B cell (primary cell): ENCODE measurements at regions not wholly inside any gene's neighbourhood (a gene's known extent, or its start where the extent isn't known, plus 50 kb on each side); places are given as distances from the start of the nearest gene placed in this dataset.

Source experiments
- ATAC-seq: fragments of 200-7000 bp; cut with Tn5 transposase; one replicate; pipeline ENCODE4 v1.10.0; 2021; ENCODE audit warnings: low read depth, mild to moderate bottlenecking, moderate number of reproducible peaks, moderate library complexity
- CTCF ChIA-PET: fragments of 350-600 bp; sonication (Branson Sonifier 250); formaldehyde crosslinking; loops from one replicate; lab custom pipeline; 2021; ENCODE audit warnings: antibody characterized with exemption, inconsistent platforms; lab: Charles Lee
- POLR2A ChIA-PET: fragments of 350-600 bp; sonication (Branson Sonifier 250); formaldehyde crosslinking; loops from one replicate; lab custom pipeline; 2021; ENCODE audit warnings: antibody characterized with exemption; lab: Charles Lee
- DNase-seq: peaks from one replicate; pipeline ENCODE4 v3.0.0; 2013
- H2AFZ ChIP-seq: 2 replicates; pipeline ENCODE4 v1.6.1; 2012; ENCODE audit warnings: mild to moderate bottlenecking, low read depth, low read length; ENCODE audit not compliant: insufficient read depth, poor library complexity, severe bottlenecking
- H3K27ac ChIP-seq, 2 donors: 1 replicate in 1 of 2; 2 replicates in 1 of 2; pipeline ENCODE4 v1.5.1; 2012 to 2013; ENCODE audit warnings: low read length in 2 of 2, mild to moderate bottlenecking in 2 of 2, moderate library complexity in 1 of 2
- H3K27me3 ChIP-seq, 4 experiments: fragments of 200-600 bp in 1 of 4; sonication (generic) in 1 of 4; replicated peaks in 1 of 4; 1 replicate in 2 of 4; 2 replicates in 2 of 4; pipeline versions ENCODE4 v1.6.1 to v1.7.0; 2013 to 2016; ENCODE audit warnings: low read length in 3 of 4, mild to moderate bottlenecking in 2 of 4, mixed read lengths in 1 of 4, moderate library complexity in 1 of 4; ENCODE audit not compliant: insufficient read depth in 4 of 4, control insufficient read depth in 3 of 4; ENCODE audit errors: control extremely low read depth in 1 of 4
- H3K36me3 ChIP-seq, 2 experiments: replicated peaks in 1 of 2; 1 replicate in 1 of 2; 2 replicates in 1 of 2; pipeline versions ENCODE4 v1.6.1 to v1.7.1; 2013; ENCODE audit warnings: low read length in 1 of 2; ENCODE audit not compliant: insufficient read depth in 2 of 2, control insufficient read depth in 1 of 2; ENCODE audit errors: control extremely low read depth in 1 of 2, extremely low read depth in 1 of 2
- H3K4me1 ChIP-seq, 2 donors: fragments of 200-600 bp in 1 of 2; sonication (generic) in 1 of 2; 1 replicate in 1 of 2; 2 replicates in 1 of 2; pipeline versions ENCODE4 v1.5.1 to v1.6.1; 2013 to 2017; ENCODE audit warnings: low read length in 2 of 2; ENCODE audit not compliant: control insufficient read depth in 2 of 2, insufficient read depth in 2 of 2
- H3K4me2 ChIP-seq: replicated peaks from 2 replicates; pipeline ENCODE3; 2012; ENCODE audit warnings: mild to moderate bottlenecking, low read depth, low read length; ENCODE audit not compliant: poor library complexity, severe bottlenecking
- H3K4me3 ChIP-seq, 5 experiments: fragments of 200-600 bp in 1 of 5; sonication (generic) in 1 of 5; 1 replicate in 3 of 5; 2 replicates in 2 of 5; pipeline versions ENCODE4 v1.5.1 to v1.7.0; 2011 to 2016; ENCODE audit warnings: low read length in 4 of 5, mild to moderate bottlenecking in 4 of 5, low read depth in 2 of 5, control low read depth in 1 of 5, moderate library complexity in 1 of 5; ENCODE audit not compliant: insufficient read depth in 1 of 5; ENCODE audit errors: control extremely low read depth in 1 of 5, extremely low read depth in 1 of 5
- H3K79me2 ChIP-seq: fragments of 200-600 bp; sonication (generic); one replicate; pipeline ENCODE4 v1.6.0; 2016; ENCODE audit warnings: low read length; ENCODE audit not compliant: control insufficient read depth, insufficient read depth
- H3K9ac ChIP-seq: fragments of 200-600 bp; sonication (generic); 2 replicates; pipeline ENCODE4 v1.6.1; 2017; ENCODE audit warnings: mild to moderate bottlenecking, low read length, moderate library complexity
- H3K9me3 ChIP-seq, 3 donors: one replicate each; pipeline versions ENCODE4 v1.6.1 to v1.7.1; 2013; ENCODE audit warnings: low read length in 2 of 3; ENCODE audit not compliant: control insufficient read depth in 2 of 3, insufficient read depth in 1 of 3; ENCODE audit errors: control extremely low read depth in 1 of 3
- H4K20me1 ChIP-seq: 2 replicates; pipeline ENCODE4 v1.6.0; 2012; ENCODE audit warnings: mild to moderate bottlenecking, low read length; ENCODE audit not compliant: insufficient read depth, control insufficient read depth, poor library complexity, severe bottlenecking
- H3K27ac Mint-ChIP-seq: one replicate; pipeline ENCODE4 v1.8.0; 2021; ENCODE audit warnings: mixed read lengths
- H3K27me3 Mint-ChIP-seq: one replicate; pipeline ENCODE4 v1.8.0; 2021; ENCODE audit warnings: mixed read lengths
- H3K4me1 Mint-ChIP-seq: one replicate; pipeline ENCODE4 v1.8.0; 2021; ENCODE audit warnings: mixed read lengths
- H3K4me3 Mint-ChIP-seq: one replicate; pipeline ENCODE4 v1.8.0; 2021; ENCODE audit warnings: mixed read lengths
- H3K9me3 Mint-ChIP-seq: one replicate; pipeline ENCODE4 v1.8.0; 2022; ENCODE audit warnings: mixed read lengths; ENCODE audit not compliant: insufficient read depth
- EZH2 ChIP-seq: IDR thresholded peaks from 2 replicates; pipeline ENCODE4 v1.6.1; 2012; ENCODE audit warnings: borderline replicate concordance, low read depth, mild to moderate bottlenecking, moderate library complexity, low read length; ENCODE audit not compliant: insufficient read depth, poor library complexity, severe bottlenecking
- WGBS: methylation state at CpG from one replicate; pipeline ENCODE4 v1.1.5; 2013; ENCODE audit warnings: missing lambda C conversion rate; ENCODE audit not compliant: insufficient coverage; 5-methylcytosine and 5-hydroxymethylcytosine counted together
- intact Hi-C: fragments of 100-400 bp; cut with micrococcal nuclease; formaldehyde crosslinking; loops from one replicate; pipeline ENCODE4 v1.10.0; 2022
- TF ChIP-seq, protein P1 (sequence below): fragments of 200-600 bp; IDR thresholded peaks from one replicate; pipeline ENCODE4 v1.8.0; 2022; ENCODE audit warnings: antibody characterized with exemption, mild to moderate bottlenecking

DNA sequence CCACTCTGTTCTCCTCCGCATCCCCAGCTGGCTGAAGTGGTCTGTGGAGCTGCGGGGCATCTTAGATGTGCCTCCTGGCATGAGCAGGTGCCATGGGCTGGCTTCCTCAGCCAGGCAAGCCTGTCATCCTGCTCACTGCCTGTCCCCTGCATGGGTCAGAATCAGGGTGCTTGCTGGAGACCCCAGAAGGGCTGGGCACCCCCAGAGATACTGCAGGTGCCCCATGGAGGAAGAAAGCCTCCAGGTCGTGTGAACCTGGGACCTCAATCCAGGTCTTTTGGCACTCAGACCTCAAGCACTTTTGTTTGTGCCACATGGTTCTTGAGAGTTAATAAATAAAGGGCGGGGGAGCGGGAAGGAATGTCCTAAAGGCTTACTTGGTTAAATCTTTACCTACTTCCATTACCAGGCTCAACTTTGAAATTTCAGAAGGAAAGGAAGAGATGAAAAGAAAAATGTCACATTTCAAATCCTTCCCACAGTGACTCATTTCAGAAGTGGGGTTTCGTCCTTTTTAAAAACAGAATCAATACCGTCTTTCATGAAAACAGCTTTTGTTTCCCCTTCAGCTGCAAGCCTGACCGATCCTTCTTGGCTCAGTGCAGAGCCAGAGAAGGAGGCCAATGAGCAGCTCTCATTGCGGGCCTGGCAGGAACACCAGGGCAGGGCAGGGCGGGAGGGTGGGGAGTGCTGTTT, 69.9 kb downstream of the RHOB start:
- Histone ChIP-seq H4K20me1 (no peaks in the 10 kb centered on the region), H2AFZ (no peak overlapping the region), H3K4me3 (no peak overlapping the region), H3K4me2 (no peak overlapping the region), H3K36me3 (no peaks in the 10 kb centered on the region), H3K27ac (no peak overlapping the region), H3K4me1 (no peaks in the 10 kb centered on the region), H3K9me3 (peaks cover 0 to 15% (median 0%) of the 10 kb centered on the region in 3 donors), H3K27me3 (no peaks in the 10 kb centered on the region), H3K9ac (no peak overlapping the region), H3K79me2 (no peaks in the 10 kb centered on the region)
- Mint-ChIP-seq H3K27ac (no peak overlapping the region), H3K9me3 (peaks cover 3% of the 10 kb centered on the region), H3K4me3 (no peak overlapping the region), H3K4me1 (no peaks in the 10 kb centered on the region), H3K27me3 (peaks cover 13% of the 10 kb centered on the region)
- WGBS = 94% methylated on average over 2 of the region's 10 CpGs
- DNase-seq (no peak), ATAC-seq (no peak)
- ChIA-PET CTCF (no interaction called here), POLR2A (no interaction called here)
- TF ChIP-seq EZH2 = no peak
- TF ChIP-seq, protein P1, sequence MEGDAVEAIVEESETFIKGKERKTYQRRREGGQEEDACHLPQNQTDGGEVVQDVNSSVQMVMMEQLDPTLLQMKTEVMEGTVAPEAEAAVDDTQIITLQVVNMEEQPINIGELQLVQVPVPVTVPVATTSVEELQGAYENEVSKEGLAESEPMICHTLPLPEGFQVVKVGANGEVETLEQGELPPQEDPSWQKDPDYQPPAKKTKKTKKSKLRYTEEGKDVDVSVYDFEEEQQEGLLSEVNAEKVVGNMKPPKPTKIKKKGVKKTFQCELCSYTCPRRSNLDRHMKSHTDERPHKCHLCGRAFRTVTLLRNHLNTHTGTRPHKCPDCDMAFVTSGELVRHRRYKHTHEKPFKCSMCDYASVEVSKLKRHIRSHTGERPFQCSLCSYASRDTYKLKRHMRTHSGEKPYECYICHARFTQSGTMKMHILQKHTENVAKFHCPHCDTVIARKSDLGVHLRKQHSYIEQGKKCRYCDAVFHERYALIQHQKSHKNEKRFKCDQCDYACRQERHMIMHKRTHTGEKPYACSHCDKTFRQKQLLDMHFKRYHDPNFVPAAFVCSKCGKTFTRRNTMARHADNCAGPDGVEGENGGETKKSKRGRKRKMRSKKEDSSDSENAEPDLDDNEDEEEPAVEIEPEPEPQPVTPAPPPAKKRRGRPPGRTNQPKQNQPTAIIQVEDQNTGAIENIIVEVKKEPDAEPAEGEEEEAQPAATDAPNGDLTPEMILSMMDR = no peak
- intact Hi-C loops = no loop called here

DNA sequence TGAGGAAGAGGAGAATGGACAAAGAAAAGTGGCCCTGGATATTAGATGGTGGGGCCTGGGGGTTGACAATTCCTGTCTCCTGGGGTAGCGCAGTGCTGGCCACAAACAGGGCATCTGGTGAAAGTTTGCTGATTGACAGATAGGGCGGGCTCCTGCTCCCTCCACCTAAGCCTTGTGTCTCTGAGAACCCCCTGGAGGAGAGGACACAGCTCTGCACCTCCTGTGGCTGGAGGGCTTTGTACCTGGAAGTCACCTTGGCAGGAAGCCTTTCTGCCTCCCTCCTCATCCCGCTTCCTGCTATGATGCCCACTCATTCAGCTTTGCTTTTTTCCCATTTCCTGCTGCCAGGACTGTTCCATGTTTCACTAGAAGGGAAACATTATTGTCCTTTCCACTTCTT, 72.4 kb downstream of the RHOB start:
- ATAC-seq (no peak), DNase-seq (no peak)
- Histone ChIP-seq H3K27ac (no peak overlapping the region), H3K9me3 (peaks cover 0 to 11% (median 0%) of the 10 kb centered on the region in 3 donors), H3K27me3 (peaks cover 0 to 5% (median 0%) of the 10 kb centered on the region in 4 experiments), H3K36me3 (no peaks in the 10 kb centered on the region), H2AFZ (no peak overlapping the region), H3K4me1 (peaks cover 2 to 4% of the 10 kb centered on the region in 2 donors), H3K4me3 (no peak overlapping the region), H3K9ac (no peak overlapping the region), H3K79me2 (no peaks in the 10 kb centered on the region), H4K20me1 (no peaks in the 10 kb centered on the region), H3K4me2 (no peak overlapping the region)
- ChIA-PET POLR2A (no interaction called here), CTCF (no interaction called here)
- intact Hi-C loops = no loop called here
- TF ChIP-seq EZH2 = no peak
- TF ChIP-seq, protein P1 = no peak
- no peak overlapping the region for H3K27ac Mint-ChIP-seq
- H3K4me3 Mint-ChIP-seq = no peak overlapping the region
- 92% methylated on average over 2 of the region's 3 CpGs for WGBS
- H3K27me3 Mint-ChIP-seq = peaks cover 7% of the 10 kb centered on the region
- peaks cover 3% of the 10 kb centered on the region for H3K9me3 Mint-ChIP-seq
- H3K4me1 Mint-ChIP-seq = peaks cover 9% of the 10 kb centered on the region
